A549 (cell line): ENCODE measurements at regions not wholly inside any gene's neighbourhood (a gene's known extent, or its start where the extent isn't known, plus 50 kb on each side); places are given as distances from the start of the nearest gene placed in this dataset.

Experiments used
- CEBPB ChIP-seq, 2 experiments: fragments of >200 bp in 1 of 2; sonication (Bioruptor Twin) in 1 of 2; formaldehyde crosslinking in 1 of 2; IDR thresholded peaks; 2 replicates each; pipeline ENCODE4 v1.6.1; 2012 to 2016
- MYC ChIP-seq: IDR thresholded peaks from 2 replicates; pipeline ENCODE4 v1.6.1; 2012; ENCODE audit warnings: mild to moderate bottlenecking, inconsistent platforms, low read length, improper control_type of control experiment, borderline replicate concordance
- POLR2A ChIP-seq: IDR thresholded peaks from 2 replicates; pipeline ENCODE4 v1.6.1; 2012; ENCODE audit warnings: mild to moderate bottlenecking, low read length
- RAD21 ChIP-seq, 2 experiments: fragments of >200 bp in 1 of 2; sonication (Bioruptor Twin) in 1 of 2; formaldehyde crosslinking in 1 of 2; IDR thresholded peaks in 1 of 2; conservative IDR thresholded peaks in 1 of 2; 2 replicates in 1 of 2; 3 replicates in 1 of 2; pipeline ENCODE4 v1.6.1; 2012 to 2018; ENCODE audit warnings: inconsistent platforms in 1 of 2
- RARB ChIP-seq: fragments of 250-450 bp; sonication (Bioruptor Pico); IDR thresholded peaks from 2 replicates; pipeline ENCODE4 v1.8.0; 2021; ENCODE audit warnings: mild to moderate bottlenecking, moderate library complexity
- TF ChIP-seq, protein P1 (sequence below): fragments of >200 bp; sonication (Bioruptor Twin); formaldehyde crosslinking; IDR thresholded peaks from 3 replicates; pipeline ENCODE4 v1.5.1; 2016
- TF ChIP-seq, protein P2 (sequence below): IDR thresholded peaks from 2 replicates; pipeline ENCODE4 v1.6.1; 2012

DNA sequence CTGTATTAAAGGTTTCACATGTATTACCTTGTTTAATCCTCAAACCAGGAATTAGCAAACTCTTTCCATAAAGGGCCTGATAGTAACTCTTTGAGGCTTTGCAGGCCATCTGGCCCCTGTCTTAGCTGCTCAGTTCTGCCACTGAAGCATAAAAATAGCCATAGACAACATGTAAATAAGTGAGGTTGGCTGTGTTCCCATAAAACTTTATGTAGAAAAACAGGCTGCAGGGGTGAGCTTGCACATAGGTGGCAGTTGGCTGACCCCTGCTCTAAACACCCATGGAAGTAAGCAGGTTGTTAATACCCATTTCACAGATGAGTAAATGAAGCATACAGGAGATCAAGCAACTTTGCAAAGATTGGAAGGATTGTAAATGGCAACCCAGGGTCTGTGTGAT is 1279.2 kb upstream of the AUTS2 start:
- TF ChIP-seq, protein P1, sequence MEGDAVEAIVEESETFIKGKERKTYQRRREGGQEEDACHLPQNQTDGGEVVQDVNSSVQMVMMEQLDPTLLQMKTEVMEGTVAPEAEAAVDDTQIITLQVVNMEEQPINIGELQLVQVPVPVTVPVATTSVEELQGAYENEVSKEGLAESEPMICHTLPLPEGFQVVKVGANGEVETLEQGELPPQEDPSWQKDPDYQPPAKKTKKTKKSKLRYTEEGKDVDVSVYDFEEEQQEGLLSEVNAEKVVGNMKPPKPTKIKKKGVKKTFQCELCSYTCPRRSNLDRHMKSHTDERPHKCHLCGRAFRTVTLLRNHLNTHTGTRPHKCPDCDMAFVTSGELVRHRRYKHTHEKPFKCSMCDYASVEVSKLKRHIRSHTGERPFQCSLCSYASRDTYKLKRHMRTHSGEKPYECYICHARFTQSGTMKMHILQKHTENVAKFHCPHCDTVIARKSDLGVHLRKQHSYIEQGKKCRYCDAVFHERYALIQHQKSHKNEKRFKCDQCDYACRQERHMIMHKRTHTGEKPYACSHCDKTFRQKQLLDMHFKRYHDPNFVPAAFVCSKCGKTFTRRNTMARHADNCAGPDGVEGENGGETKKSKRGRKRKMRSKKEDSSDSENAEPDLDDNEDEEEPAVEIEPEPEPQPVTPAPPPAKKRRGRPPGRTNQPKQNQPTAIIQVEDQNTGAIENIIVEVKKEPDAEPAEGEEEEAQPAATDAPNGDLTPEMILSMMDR: no peak
- TF ChIP-seq POLR2A (no peak), RAD21 (conservative IDR thresholded peaks at IDR 0.05 in 1 of 2, IDR thresholded peaks at IDR 0.05 in 1 of 2) (no peak), CEBPB (IDR thresholded peaks at IDR 0.05) (no peak), RARB (CRISPR knock-in tag) (no peak), MYC (no peak)
- TF ChIP-seq, protein P2, sequence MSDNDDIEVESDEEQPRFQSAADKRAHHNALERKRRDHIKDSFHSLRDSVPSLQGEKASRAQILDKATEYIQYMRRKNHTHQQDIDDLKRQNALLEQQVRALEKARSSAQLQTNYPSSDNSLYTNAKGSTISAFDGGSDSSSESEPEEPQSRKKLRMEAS: no peak
